HG02943 (cell line): ENCODE measurements at regions not wholly inside any gene's neighbourhood (a gene's known extent, or its start where the extent isn't known, plus 50 kb on each side); places are given as distances from the start of the nearest gene placed in this dataset.
"Not testable (repeated sequence)": the region's sequence is repeated elsewhere in the genome, so short reads cannot be mapped to it uniquely, and the experiment has no call there.

Experiments
- ATAC-seq: cut with Tn5 transposase; IDR thresholded peaks from one replicate; pipeline ENCODE4 v1.9.1; 2021; ENCODE audit warnings: mild to moderate bottlenecking, low read depth, moderate library complexity; ENCODE audit not compliant: unreplicated experiment

DNA sequence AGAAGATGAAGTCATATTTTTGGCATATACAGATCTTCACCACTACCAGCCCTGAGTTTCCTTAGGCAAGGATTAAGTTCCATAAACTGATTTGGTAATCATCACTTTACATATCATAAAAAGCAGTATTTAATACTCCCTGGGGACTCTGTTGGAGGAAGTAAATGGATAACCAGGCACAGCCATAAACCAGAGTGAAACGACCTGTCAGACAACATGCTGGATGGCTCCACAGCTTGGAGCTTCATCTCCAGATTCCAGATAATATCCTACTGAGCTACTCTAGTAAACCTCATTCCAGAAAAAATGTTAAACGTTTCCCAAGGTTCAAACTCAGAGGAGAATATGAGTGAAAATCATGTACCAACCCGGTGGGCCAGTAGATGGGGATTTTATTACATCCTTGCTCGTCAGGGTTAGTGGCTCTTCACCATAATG is 109.2 kb downstream of the BASP1 start:
- no peak for ATAC-seq

DNA sequence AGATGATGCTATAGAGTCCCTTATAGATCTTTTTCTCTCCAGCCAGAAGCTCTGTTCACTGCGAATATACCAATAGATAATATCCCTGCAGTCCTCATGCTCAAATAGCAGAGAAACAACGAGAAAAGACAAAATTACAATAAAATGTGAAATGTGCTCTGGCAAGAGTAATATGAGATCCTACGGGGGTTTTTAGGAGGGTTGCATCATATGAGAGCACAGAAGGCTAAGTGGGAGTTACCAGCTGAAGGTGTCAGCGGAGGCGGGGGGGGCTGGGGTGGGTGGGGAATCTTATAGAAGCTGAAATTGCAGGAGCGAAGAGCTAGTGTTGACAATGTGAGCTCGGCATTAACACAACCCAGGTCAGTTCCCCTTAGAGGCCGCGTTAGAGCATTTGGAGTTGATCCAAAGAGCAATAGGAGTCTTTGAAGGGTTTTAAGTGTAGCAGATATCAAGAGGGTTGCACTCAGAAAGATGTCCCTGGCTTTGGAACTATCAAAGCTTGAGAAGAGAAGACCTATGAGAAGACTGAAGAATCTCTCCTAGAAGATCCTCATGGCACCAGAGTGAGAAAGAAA is 109.7 kb downstream of the BASP1 start:
- ATAC-seq = no peak

DNA sequence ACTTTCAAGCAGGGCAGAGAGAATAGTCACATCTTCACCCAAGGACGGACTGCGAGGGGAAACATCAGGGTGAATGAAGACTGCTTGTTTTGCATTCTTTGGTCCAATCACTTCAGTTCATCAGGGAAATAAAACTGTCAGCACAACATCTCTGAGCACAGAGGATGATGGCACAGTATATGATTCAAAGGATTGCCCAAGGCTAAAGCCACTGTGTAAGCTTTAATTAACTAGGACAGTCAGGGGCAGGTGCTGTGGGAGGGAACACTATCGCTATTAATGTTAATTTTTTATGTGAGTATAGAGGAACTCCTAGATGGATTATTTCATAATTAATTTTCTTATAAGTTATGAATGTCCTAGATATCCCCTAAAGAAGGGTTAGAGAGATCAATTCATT is 112.1 kb downstream of the BASP1 start:
- no peak for ATAC-seq

DNA sequence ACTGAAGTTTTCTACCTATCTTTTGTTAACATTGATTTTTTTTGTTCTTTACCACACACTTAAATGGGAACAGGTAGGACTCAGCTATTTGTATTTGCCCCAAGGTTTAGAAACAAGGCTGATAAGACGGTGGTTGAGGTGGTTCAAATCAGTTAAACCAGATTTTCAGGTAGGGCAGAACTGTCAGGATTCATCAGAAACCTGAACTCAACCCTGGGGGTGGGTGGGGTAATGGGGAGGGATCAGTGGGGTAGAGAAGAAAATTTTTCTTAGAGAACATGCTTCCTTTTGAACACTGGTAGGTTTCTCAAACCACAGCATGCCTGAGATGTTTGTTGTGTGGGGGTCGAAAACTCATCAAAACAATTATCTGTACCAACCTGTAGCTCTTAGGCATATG is 113.0 kb downstream of the BASP1 start:
- ATAC-seq = no peak

DNA sequence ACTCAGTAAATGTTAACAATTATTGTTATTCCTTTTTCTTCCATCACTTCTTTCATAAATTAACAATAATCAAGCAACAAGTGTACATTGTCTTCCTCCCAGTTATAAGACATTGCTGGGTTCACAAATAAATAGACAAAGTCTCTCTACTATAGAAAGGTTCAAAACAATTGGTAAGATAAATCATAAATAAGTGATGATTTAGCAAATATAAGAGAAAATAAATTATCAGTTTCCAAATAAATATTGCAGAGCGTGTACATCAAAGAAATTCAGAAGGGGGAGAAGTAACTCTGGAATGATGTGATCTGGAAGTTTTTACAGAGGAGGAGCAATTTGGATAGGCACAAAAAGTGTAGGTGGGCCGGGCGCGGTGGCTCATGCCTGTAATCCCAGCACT is 114.2 kb downstream of the BASP1 start:
- no peak for ATAC-seq

DNA sequence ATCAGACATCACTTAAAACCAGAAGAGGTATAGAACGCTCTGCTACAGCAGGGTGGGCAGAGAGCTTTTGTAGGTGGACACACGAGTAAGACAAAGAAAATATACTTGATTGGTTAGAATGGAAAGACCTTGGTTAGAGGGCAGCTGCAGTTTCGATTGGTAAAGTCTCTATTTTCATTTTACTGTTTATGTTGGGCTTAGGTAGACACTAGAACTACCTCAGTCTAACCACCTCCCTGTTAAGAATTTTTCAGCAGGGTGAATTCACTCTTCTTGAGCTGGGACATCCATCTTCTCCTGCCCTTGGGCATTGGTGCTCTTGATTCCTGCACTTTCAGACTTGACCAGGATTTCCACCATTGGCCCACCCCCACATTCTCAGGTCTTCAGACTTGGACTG is 116.3 kb downstream of the BASP1 start:
- ATAC-seq = no peak

DNA sequence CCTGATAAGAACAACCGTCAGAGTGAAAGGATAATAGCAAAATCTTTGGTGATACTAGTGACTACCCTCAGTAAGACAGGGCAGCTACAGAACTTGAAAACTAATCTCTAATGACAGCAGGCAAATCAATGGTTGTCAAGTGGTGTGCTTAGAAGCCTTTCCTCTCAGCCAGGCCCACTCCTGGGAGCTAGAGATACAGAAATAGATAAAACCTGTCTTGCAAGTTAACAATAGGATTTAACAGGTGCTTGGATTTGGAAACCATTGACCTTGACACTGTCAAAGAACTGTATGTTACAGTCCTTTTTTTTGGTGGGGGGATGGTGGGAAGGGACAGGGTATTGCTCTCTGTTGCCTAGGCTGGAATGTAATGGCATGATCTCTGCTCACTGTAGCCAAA is 118.6 kb downstream of the BASP1 start:
- ATAC-seq = no peak

DNA sequence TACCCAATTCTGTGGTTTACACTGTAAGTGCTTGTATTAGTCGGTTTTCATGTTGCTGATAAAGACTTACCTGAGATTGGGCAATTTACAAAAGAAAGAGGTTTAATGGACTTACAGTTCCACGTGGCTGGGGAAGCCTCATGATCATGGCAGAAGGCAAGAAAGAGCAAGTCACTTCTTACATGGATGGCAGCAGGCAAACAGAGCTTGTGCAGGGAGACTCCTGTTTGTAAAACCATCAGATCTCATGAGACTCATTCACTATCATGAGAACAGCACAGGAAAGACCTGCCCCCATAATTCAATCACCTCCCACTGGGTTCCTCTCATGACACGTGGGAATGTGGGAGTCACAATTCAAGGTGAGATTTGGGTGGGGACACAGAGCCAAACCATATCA is 119.3 kb downstream of the BASP1 start:
- ATAC-seq = not testable (repeated sequence)

DNA sequence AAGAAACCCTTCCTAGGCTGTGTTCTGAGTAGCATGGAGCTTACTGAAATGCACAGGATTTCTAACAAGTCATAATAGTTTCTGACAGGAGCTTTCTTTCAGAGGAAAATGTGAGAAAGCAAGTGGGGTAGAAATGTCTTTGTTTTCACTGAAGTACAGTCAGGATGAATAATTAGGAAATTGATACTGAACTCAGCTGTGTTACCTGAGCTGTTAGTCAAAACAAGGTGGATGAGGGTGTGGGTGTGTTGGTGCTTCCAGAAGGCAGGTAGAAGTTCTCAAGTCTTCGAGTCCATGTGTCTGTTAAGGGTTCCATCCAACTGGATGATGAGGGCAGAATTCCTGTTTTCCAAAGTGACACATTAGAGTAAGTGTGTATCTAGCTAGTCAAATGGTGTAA is 122.4 kb downstream of the BASP1 start:
- no peak for ATAC-seq

DNA sequence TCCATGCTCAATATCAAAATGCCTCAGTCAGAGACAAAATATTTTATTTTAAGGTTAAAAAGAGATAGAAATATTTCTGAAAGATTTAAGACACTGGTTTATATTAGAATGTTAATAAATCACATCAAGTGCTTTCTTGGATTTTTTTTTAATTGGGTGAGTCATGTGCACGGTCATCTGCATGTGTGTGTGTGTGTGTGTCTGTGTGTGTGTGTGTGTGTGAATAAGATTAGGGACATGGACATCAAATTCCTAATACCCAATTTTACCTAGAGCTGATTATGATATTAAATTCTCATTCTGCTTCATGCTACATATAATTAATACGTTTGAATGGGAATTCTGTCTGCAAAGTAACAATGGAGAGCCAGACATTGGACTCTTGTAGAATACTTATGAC is 122.9 kb downstream of the BASP1 start:
- ATAC-seq = no peak

DNA sequence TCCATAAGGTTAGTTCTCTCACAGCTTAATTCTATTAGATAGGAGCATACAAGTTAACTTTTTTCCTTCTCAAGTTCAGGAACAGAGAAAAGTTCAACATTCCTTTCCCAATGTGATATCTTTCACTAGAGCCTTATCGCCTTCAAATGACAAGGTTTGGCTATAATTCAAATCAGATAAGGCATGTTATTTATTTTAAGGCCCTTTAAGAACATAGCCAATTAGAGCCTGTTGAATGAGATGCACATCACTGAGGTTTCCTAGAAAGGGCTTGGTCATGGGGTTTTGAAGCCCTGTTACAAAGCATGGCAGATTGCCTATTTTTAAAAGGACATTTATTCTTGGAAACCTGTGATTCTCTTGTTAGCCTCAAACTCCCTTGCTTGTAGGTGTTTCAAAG is 123.4 kb downstream of the BASP1 start:
- ATAC-seq = no peak

DNA sequence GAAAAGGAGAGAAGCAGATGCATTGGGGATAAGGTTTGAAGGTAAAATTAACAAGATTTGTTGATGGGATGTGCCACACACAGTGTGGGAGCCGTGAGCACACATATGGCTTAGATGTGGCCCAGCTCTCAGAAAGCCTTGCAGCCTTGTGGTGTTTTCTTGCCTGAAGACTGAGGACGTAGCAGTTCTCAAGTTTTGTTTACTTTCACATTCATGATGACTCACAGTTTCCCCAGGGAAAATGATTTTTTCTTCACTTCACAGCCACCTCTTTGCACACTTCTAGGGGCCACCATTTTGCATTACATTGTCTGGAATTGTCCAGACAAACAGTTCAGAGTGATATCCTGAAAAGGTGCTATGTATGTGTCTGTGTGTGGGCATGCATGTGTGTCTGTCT is 126.2 kb downstream of the BASP1 start:
- peak; percentile 84 for ATAC-seq

DNA sequence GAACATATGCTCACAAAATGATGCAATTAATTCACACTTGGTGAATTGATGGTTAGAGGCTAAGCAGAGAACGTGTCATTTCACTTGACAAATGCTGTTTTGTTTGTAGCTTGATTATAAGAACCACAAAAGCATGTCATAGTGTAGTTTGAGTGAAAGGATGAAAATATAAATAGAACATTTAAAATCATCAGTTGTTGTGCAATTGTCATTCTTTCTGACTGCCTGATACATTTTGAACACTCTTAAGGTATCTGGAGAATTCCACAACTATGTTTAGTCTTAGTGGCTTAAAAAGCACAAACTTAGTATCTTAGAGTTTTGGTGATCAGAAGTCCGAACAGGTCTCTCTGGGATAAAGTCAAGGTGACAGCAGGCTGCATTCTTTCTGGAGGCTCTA is 129.4 kb downstream of the BASP1 start:
- no peak for ATAC-seq

DNA sequence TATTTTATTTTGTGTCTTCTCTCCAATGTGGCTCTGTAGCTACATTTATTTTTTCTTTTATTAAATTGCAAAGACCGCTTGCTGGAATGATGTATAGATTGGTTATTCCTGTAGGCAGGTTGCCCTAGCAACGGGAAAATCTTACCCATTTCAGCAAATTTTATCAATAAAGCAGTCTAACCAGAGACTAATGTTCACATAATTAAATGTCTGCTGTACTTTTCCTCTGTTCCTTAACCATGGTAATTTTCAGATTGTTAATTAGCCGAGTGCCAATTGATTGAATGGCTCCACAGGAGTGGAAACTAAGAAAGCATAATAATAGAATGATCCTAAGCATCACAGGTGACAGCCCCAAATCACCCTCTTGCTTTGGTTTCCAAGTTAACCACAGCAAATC is 134.8 kb downstream of the BASP1 start:
- ATAC-seq = no peak

DNA sequence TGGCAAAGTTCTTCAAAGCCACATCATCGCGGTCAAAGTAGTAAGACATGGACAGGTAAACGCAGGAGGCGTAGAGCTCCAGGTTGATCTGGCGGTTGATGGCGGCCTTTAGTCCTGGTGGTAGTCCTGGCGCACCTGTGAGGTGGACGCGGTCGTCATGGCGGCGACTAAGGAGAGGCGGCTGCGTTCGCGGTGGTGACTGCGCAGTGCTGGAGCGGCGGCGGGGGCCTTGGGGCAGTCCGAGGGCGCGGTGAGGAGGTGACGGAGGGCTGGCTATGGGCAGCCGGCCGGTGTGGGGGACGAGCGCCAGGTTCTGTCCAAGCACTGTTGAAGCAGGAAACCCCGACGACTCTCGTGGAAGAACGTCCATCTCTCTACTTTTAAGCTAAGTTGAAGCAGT is 136.8 kb downstream of the BASP1 start:
- no peak for ATAC-seq

DNA sequence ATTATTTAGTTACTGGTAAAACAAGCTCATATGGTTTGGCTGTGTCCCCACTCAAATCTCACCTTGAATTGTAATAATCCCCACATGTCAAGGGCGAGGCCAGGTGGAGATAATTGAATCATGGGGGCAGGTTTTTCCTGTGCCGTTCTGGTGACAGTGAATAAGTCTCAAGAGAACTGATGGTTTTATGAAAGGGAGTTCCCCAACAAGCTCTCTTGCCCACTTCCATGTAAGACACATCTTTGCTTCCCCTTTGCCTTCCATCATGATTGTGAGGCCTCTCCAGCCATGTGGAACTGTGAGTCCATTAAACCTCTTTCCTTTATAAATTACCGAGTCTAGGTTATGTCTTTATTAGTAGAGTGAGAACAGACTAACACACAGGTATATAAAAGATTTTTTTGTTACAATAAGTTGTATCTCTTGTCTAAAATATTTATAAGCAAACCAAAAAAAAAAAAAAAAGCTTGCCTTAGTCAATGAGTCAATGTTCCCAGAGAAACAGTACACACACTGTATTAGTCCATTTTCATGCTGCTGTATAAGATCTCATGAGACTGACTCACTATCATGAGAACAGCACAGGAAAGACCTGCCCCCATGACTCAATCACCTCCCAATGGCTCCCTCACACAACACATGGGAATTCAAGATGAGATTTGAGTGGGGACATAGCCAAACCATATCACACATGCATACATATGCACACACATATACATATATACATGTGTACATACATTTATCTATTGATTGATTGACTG is 138.3 kb downstream of the BASP1 start:
- no peak for ATAC-seq

DNA sequence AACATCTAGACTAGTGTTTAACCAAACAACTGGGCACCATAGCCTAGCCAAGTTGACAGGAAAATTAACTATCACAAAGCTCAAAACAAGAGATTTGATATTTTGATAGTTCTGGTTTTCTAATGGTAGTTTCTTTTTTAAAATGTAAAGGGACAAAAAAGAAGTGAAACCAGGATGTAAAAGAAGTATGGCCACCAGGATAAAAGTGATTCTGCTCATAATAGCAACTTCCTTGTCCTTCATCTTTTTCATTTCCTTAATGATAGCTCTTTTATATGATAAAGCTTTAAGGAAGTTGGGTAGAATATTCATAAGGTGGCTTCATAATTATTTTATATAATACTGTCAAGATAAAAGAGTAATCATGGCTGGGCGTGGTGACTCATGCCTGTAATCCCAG is 139.1 kb downstream of the BASP1 start:
- ATAC-seq = no peak

DNA sequence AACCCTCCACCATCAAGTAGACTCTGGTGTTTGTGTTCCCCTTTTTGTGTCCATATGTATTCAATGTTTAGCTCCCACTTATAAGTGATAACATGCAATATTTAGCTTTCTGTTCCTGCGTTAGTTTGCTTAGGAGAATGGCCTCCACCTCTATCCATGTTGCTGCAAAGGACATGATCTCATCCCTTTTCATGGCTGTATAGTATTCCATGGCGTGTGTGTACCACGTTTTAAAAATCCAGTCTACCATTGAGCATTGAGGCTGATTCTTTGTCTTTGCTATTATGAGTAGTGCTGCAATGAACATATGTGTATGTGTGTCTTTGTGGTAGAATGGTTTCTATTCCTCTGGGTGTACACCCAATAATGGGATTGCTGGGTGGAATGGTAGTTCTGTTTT is 140.1 kb downstream of the BASP1 start:
- ATAC-seq = no peak

DNA sequence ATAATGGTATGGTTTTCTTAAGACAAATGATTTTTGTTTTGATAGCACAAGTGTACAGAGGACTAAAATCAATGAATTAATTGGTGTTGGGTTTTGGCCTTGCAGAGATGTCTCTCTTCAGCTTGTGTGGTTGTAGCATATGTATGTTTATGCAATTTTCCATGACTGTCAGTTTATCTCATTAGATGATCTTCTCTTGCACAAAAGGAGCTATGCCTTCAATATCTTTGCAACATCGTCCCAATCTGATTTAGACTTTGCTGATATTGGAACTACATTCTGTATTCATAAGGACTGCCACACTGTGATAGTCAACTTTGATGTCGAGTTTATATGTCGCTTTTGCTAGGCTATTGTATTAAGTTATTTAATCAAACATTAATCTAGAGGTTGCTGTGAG is 140.0 kb upstream of the TAF11L2 start:
- no peak for ATAC-seq

DNA sequence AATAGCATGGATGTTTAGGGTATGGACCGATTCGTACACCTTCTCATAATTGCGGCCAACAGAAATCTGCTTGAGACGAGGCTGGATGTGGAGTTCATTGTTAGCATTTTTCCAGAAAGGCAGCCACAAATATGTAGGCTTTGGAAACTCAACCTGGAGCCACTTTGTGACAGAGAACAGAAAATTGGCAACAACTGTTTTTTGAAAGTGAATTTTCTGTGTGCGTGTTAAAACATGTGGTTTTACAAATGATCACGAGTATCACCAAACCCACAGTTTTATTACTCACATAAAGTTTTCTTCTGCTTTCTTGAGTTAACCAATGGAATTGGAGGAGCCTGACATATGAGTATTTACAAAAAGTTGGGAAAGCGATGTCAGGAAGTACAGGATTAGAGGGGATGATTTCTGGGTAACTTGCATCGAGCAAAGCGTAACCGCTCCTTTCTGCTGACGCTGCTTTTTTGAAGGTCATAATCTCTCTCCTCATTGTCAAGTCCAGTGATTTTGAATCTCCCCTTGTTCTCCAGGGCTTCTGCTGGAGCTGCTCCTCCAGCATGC is 138.5 kb upstream of the TAF11L2 start:
- no peak for ATAC-seq

DNA sequence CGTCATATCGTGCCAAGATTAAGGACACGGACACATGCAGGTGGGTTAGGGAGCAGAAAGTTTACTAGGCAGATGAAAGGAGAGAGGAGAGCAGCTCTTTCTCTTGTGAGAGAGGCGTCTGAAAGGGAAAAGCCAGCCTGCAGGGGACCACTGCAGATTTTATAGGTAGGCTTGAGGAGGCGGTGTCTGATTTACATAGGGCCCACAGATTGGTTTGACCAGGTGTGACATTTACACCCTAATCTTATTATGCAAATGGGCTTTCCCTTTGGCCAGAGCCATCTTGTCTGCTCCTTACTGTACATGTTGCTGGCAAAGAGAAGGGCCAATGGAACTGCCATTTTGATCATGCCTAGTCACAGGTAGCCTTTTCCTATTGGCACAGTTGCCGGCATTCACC is 137.2 kb upstream of the TAF11L2 start:
- ATAC-seq = no peak

DNA sequence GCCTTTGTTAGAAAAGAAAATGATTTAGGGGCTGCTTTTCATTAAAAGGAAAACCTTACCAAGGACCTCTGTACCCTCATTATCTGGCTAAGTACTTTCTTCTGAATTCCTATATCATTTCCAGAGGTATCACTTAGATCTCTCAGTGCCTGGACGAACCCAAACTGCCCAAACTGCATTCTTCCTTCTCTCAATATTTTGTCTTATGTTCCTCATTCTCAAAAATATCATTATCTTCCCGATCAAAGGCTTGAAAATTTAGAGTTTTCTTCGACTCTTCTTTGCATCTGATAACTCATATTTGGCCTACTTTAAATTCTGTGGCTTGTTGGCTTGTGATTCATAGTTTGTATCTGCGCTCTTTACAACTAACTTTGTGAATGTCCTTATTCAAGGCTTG is 136.7 kb upstream of the TAF11L2 start:
- no peak for ATAC-seq
